ENCODE measurements at regions not wholly inside any gene's neighbourhood (a gene's known extent, or its start where the extent isn't known, plus 50 kb on each side); places are given as distances from the start of the nearest gene placed in this dataset.

- TF ChIP-seq TAF1 (IDR thresholded peaks at IDR 0.05; ENCODE audit: low read depth, low read length) (no peak), POU5F1 (IDR thresholded peaks at IDR 0.05; ENCODE audit: low read depth, low read length) (no peak), EGR1 (IDR thresholded peaks at IDR 0.05; ENCODE audit: borderline replicate concordance, low read depth, low read length) (no peak), SP2 (IDR thresholded peaks at IDR 0.05; ENCODE audit: low read length) (no peak)
- Histone ChIP-seq H3K36me3 (ENCODE audit: control insufficient read depth in 2 of 4, insufficient read depth in 4 of 4, low read length in 3 of 4) (no peaks in the 10 kb centered on the region), H2BK20ac (ENCODE audit: low read length) (no peak overlapping the region), H3K23ac (ENCODE audit: insufficient read length) (no peak overlapping the region), H3K4me3 (ENCODE audit: extremely low read depth in 1 of 4, insufficient read depth in 2 of 4, low read depth in 3 of 4, low read length in 4 of 4) (no peak overlapping the region), H4K91ac (replicated peaks; ENCODE audit: insufficient read length, low read length) (no peak overlapping the region), H3K56ac (replicated peaks; ENCODE audit: insufficient read length, low read depth, low read length) (no peak overlapping the region), H3K18ac (ENCODE audit: extremely low read depth, low read length) (no peak overlapping the region), H3K4me1 (replicated peaks in 1 of 4; ENCODE audit: control insufficient read depth in 3 of 4, insufficient read depth in 4 of 4, low read length in 3 of 4) (no peaks in the 10 kb centered on the region), H3K14ac (ENCODE audit: insufficient read length) (no peak overlapping the region), H3K27me3 (replicated peaks in 1 of 4; ENCODE audit: control insufficient read depth in 3 of 4, extremely low read depth in 1 of 4, insufficient read depth in 3 of 4, low read length in 3 of 4) (peaks cover 0 to 2% (median 0%) of the 10 kb centered on the region in 4 experiments; a peak in 1 of 7 replicates), H3K79me2 (ENCODE audit: control insufficient read depth in 1 of 2, insufficient read depth in 2 of 2, low read length in 2 of 2) (no peaks in the 10 kb centered on the region), H4K20me1 (replicated peaks in 1 of 2; ENCODE audit: control insufficient read depth in 1 of 2, insufficient read depth in 2 of 2, low read length in 2 of 2) (no peaks in the 10 kb centered on the region), H2BK120ac (replicated peaks; ENCODE audit: low read depth, low read length) (no peak overlapping the region), H3K79me1 (ENCODE audit: low read depth, low read length) (no peaks in the 10 kb centered on the region), H2BK12ac (ENCODE audit: low read depth, low read length) (no peak overlapping the region), H4K5ac (ENCODE audit: insufficient read length, low read depth, low read length) (no peak overlapping the region), H3K9ac (replicated peaks in 1 of 4; ENCODE audit: extremely low read depth in 1 of 4, low read depth in 3 of 4, low read length in 3 of 4) (no peak overlapping the region), H4K8ac (ENCODE audit: extremely low read depth, insufficient read depth, low read length) (no peak overlapping the region), H3K4me2 (ENCODE audit: insufficient read depth in 1 of 2, low read depth in 2 of 2, low read length in 2 of 2) (no peak overlapping the region), H3K9me3 (ENCODE audit: insufficient read depth in 2 of 2, low read depth in 1 of 2, low read length in 1 of 2) (no peaks in the 10 kb centered on the region), H3K23me2 (ENCODE audit: low read depth, low read length) (no peaks in the 10 kb centered on the region), H2BK5ac (ENCODE audit: low read depth, low read length) (no peak overlapping the region), H2AK5ac (ENCODE audit: low read depth, low read length) (no peak overlapping the region), H2BK15ac (ENCODE audit: low read length) (no peak overlapping the region), H2AFZ (ENCODE audit: low read length) (no peak overlapping the region), H3K4ac (replicated peaks; ENCODE audit: insufficient read length, low read depth, low read length) (no peak overlapping the region), H3K27ac (ENCODE audit: low read depth, low read length) (no peak overlapping the region)
- 78% methylated on average over 4 of the region's 4 CpGs; no CpG with 5 or more reads in 1 of the 2 experiments for WGBS, 2 experiments (ENCODE audit: extremely low coverage in 1 of 2, insufficient coverage in 1 of 2, insufficient read length in 1 of 2, insufficient replicate concordance in 2 of 2, low coverage in 1 of 2, low lambda C conversion rate in 2 of 2, missing lambda C conversion rate in 1 of 2)
- DNase-seq (ENCODE audit: low read depth in 1 of 2, low spot score in 2 of 2) (no peak), FAIRE-seq (no peak)
- CTCF ChIA-PET (ENCODE audit: partially characterized antibody): no interaction called here
- POLR2A ChIA-PET (ENCODE audit: partially characterized antibody): no interaction called here
Observed at GRCh38 chr7:94176694-94177200, 172.6 kb upstream of the BET1 start.

All from H1 (cell line).